Astrocyte (in vitro differentiated cells and primary cell): ENCODE measurements at regions not wholly inside any gene's neighbourhood (a gene's known extent, or its start where the extent isn't known, plus 50 kb on each side); places are given as distances from the start of the nearest gene placed in this dataset.

Source experiments
- EZH2 ChIP-seq: IDR thresholded peaks from 2 replicates; pipeline ENCODE4 v1.6.1; 2012; ENCODE audit warnings: mild to moderate bottlenecking, low read length, inconsistent platforms; ENCODE audit not compliant: insufficient read depth
- TF ChIP-seq, protein P1 (sequence below): IDR thresholded peaks from 2 replicates; pipeline ENCODE4 v1.5.1; 2011; ENCODE audit warnings: low read depth, mild to moderate bottlenecking, inconsistent platforms, low read length, moderate library complexity; ENCODE audit not compliant: insufficient read depth

DNA sequence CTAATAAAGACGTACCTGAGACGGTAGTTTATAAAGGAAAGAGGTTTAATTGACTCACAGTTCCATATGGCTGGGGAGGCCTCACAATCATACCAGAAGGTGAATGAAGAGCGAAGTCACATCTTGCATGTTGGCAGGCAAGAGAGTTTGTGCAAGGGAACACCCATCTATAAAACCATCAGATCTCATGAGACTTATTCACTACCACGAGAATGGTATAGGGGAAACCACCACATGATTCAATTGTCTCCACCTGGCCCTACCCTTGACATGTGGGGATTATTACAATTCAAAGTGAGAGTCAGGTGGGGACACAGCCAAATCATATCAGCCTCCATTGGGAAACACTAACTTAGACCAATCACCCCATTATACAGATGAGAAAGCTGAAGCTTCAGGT lies 81.4 kb downstream of the SKA1 start:
- TF ChIP-seq, protein P1, sequence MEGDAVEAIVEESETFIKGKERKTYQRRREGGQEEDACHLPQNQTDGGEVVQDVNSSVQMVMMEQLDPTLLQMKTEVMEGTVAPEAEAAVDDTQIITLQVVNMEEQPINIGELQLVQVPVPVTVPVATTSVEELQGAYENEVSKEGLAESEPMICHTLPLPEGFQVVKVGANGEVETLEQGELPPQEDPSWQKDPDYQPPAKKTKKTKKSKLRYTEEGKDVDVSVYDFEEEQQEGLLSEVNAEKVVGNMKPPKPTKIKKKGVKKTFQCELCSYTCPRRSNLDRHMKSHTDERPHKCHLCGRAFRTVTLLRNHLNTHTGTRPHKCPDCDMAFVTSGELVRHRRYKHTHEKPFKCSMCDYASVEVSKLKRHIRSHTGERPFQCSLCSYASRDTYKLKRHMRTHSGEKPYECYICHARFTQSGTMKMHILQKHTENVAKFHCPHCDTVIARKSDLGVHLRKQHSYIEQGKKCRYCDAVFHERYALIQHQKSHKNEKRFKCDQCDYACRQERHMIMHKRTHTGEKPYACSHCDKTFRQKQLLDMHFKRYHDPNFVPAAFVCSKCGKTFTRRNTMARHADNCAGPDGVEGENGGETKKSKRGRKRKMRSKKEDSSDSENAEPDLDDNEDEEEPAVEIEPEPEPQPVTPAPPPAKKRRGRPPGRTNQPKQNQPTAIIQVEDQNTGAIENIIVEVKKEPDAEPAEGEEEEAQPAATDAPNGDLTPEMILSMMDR = no peak
- no peak for TF ChIP-seq EZH2
